ENCODE measurements at regions not wholly inside any gene's neighbourhood (a gene's known extent, or its start where the extent isn't known, plus 50 kb on each side); places are given as distances from the start of the nearest gene placed in this dataset.

DNA sequence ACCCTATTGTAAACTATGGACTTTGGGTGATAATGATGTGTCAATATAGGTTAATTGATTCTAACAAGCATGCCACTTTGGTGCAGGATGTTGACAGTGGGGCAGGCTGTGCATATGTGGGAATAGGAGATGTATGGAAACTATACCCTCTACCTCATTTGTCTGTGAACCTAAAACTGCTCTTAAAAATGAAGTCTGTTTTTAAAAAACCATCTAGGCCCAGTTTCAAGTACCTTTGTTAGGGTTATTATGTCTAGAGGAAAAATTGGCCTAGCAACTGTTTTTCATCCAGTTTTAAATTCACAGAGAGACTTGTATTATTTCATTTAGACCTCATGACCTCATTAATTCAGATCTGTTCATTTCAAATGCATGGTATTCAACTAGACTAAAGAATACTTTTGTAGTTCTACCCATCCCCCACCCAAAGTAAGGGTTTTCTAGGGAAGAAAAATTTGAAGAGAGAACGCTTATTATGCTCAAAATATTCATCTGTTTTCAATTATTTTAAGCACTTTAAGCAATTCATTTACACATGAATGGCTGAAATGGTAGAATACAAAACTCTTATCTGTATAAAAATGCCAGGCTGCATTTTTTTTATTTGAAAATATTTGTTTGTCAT lies 1781.9 kb upstream of the MIR17HG start:
- intact Hi-C loops (cut with micrococcal nuclease; ENCODE audit: unreplicated experiment) = no loop called here
- Histone ChIP-seq H3K9me3 (ENCODE audit: insufficient read depth, low read depth) (no peaks in the 10 kb centered on the region; the same call in 1 of the 2 replicates), H3K4me2 (no peak overlapping the region), H3K4me1 (replicated peaks; ENCODE audit: insufficient read depth) (no peaks in the 10 kb centered on the region), H3K9me2 (ENCODE audit: insufficient read depth) (no peaks in the 10 kb centered on the region), H3K4me3 (no peak overlapping the region), H3K27ac (no peak overlapping the region), H3F3A (ENCODE audit: insufficient read depth, low read depth) (no peaks in the 10 kb centered on the region), H3K36me3 (ENCODE audit: low read depth) (no peaks in the 10 kb centered on the region), H4K20me1 (ENCODE audit: insufficient read depth) (no peaks in the 10 kb centered on the region), H3K27me3 (ENCODE audit: insufficient read depth, low read depth) (no peaks in the 10 kb centered on the region), H3K79me2 (ENCODE audit: low read depth) (no peaks in the 10 kb centered on the region), H2AFZ (no peak overlapping the region)
- POLR2A ChIA-PET (ENCODE audit: unreplicated experiment) = no interaction called here
- BruUV-seq (replicated peaks) = no TSS peak
- no peak for DNase-seq
- CTCF ChIA-PET = no interaction called here
- no peak for TF ChIP-seq EZH2 (IDR thresholded peaks at IDR 0.05; ENCODE audit: low read depth)
- TF ChIP-seq, protein P1, sequence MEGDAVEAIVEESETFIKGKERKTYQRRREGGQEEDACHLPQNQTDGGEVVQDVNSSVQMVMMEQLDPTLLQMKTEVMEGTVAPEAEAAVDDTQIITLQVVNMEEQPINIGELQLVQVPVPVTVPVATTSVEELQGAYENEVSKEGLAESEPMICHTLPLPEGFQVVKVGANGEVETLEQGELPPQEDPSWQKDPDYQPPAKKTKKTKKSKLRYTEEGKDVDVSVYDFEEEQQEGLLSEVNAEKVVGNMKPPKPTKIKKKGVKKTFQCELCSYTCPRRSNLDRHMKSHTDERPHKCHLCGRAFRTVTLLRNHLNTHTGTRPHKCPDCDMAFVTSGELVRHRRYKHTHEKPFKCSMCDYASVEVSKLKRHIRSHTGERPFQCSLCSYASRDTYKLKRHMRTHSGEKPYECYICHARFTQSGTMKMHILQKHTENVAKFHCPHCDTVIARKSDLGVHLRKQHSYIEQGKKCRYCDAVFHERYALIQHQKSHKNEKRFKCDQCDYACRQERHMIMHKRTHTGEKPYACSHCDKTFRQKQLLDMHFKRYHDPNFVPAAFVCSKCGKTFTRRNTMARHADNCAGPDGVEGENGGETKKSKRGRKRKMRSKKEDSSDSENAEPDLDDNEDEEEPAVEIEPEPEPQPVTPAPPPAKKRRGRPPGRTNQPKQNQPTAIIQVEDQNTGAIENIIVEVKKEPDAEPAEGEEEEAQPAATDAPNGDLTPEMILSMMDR (conservative IDR thresholded peaks at IDR 0.05) = no peak

DNA sequence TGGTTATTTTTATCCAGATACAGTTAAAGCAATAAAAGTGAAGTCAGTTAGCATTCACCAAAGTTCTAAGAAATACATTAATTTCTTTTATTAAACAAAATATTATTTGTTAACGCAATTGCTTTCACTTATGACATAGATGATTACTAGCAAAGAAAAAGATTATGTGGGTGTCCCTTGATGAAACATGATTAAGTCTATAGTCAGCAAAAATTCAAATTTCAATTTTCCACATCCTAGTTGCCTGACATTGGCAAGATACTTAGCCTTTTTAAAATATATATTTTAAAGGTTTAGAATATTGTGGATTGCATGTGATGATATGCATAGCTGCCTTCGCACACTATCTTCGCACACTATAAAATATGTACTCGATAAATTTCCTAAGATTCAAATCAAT lies 1780.5 kb upstream of the MIR17HG start:
- Histone ChIP-seq H3K9me2 (ENCODE audit: insufficient read depth) (no peaks in the 10 kb centered on the region), H3F3A (ENCODE audit: insufficient read depth, low read depth) (no peaks in the 10 kb centered on the region), H3K4me1 (replicated peaks; ENCODE audit: insufficient read depth) (no peaks in the 10 kb centered on the region), H3K27ac (no peak overlapping the region), H3K27me3 (ENCODE audit: insufficient read depth, low read depth) (no peaks in the 10 kb centered on the region), H3K79me2 (ENCODE audit: low read depth) (no peaks in the 10 kb centered on the region), H2AFZ (no peak overlapping the region), H3K9me3 (ENCODE audit: insufficient read depth, low read depth) (no peaks in the 10 kb centered on the region; the same call in 1 of the 2 replicates), H4K20me1 (ENCODE audit: insufficient read depth) (no peaks in the 10 kb centered on the region), H3K4me2 (no peak overlapping the region), H3K36me3 (ENCODE audit: low read depth) (no peaks in the 10 kb centered on the region), H3K4me3 (no peak overlapping the region)
- TF ChIP-seq EZH2 (IDR thresholded peaks at IDR 0.05; ENCODE audit: low read depth) = no peak
- TF ChIP-seq, protein P1 (conservative IDR thresholded peaks at IDR 0.05) = no peak
- CTCF ChIA-PET = no interaction called here
- intact Hi-C loops (cut with micrococcal nuclease; ENCODE audit: unreplicated experiment) = no loop called here
- no peak for DNase-seq
- POLR2A ChIA-PET (ENCODE audit: unreplicated experiment) = no interaction called here
- no TSS peak for BruUV-seq (replicated peaks)

GRCh38 chr13:89568276-89568675 lies 1779.2 kb upstream of the MIR17HG start:
- DNase-seq = no peak
- CTCF ChIA-PET = no interaction called here

More at GRCh38 chr13:89568276-89568675, 1779.2 kb upstream of the MIR17HG start:
- POLR2A ChIA-PET (ENCODE audit: unreplicated experiment) = no interaction called here
- H4K20me1 ChIP-seq (ENCODE audit: insufficient read depth) = no peaks in the 10 kb centered on the region
- H3K9me2 ChIP-seq (ENCODE audit: insufficient read depth) = no peaks in the 10 kb centered on the region
- no peaks in the 10 kb centered on the region; the same call in 1 of the 2 replicates for H3K9me3 ChIP-seq (ENCODE audit: insufficient read depth, low read depth)
- H3K27ac ChIP-seq = no peak overlapping the region
- no TSS peak for BruUV-seq (replicated peaks)
- H3K79me2 ChIP-seq (ENCODE audit: low read depth) = no peaks in the 10 kb centered on the region
- no peak for TF ChIP-seq EZH2 (IDR thresholded peaks at IDR 0.05; ENCODE audit: low read depth)
- TF ChIP-seq, protein P1 (conservative IDR thresholded peaks at IDR 0.05) = no peak
- no peaks in the 10 kb centered on the region for H3K36me3 ChIP-seq (ENCODE audit: low read depth)
- no peak overlapping the region for H3K4me3 ChIP-seq
- no peak overlapping the region for H3K4me2 ChIP-seq
- intact Hi-C loops (cut with micrococcal nuclease; ENCODE audit: unreplicated experiment) = no loop called here
- no peaks in the 10 kb centered on the region for H3K27me3 ChIP-seq (ENCODE audit: insufficient read depth, low read depth)
- H2AFZ ChIP-seq = no peak overlapping the region
- H3F3A ChIP-seq (ENCODE audit: insufficient read depth, low read depth) = no peaks in the 10 kb centered on the region
- no peaks in the 10 kb centered on the region for H3K4me1 ChIP-seq (replicated peaks; ENCODE audit: insufficient read depth)
